ENCODE measurements at regions not wholly inside any gene's neighbourhood (a gene's known extent, or its start where the extent isn't known, plus 50 kb on each side); places are given as distances from the start of the nearest gene placed in this dataset.

DNA sequence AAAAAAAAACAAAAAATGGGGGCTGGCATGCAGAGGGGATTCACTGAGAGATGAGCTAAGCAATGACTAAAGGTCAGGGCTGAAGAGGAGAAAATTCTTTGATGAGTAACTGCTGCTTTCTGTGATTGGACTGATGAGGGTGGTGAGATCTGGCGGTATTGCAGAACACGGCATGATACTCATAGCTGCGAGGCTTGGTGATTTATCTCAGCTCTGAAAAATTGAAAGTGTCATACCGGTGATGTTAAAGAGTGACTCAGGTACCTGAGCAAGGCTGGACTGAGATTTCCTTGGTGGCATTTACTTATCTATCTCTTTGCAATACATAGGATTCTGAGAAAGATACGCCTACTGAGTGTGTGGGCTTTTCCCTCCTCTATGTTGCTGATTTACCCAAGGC is 204.1 kb upstream of the DDX53 start:
- H3K4me3 ChIP-seq (replicated peaks in 1 of 3; ENCODE audit: insufficient read depth in 1 of 3, low read depth in 1 of 3, low read length in 3 of 3): no peak overlapping the region
- BruUV-seq (replicated peaks): no TSS peak
- dilution Hi-C loops (cut with MboI; ENCODE audit: extremely low pct_ligation_motif_present, low sequenced_read_pairs): no loop called here
- H3K9me3 ChIP-seq (replicated peaks; ENCODE audit: control insufficient read depth, insufficient read depth, low read length): no peaks in the 10 kb centered on the region
- FAIRE-seq: no peak
- H3K79me2 ChIP-seq (ENCODE audit: control insufficient read depth, insufficient read depth, low read length): no peaks in the 10 kb centered on the region
- H4K20me1 ChIP-seq (replicated peaks; ENCODE audit: control insufficient read depth, extremely low read depth, insufficient read depth, low read length): no peaks in the 10 kb centered on the region
- no peaks in the 10 kb centered on the region for H3K27me3 ChIP-seq (ENCODE audit: control insufficient read depth in 2 of 2, insufficient read depth in 2 of 2, low read length in 2 of 2)
- no peaks in the 10 kb centered on the region for H3K36me3 ChIP-seq (ENCODE audit: control insufficient read depth in 2 of 2, extremely low read depth in 1 of 2, insufficient read depth in 2 of 2, low read length in 2 of 2)
- TF ChIP-seq, protein P1, sequence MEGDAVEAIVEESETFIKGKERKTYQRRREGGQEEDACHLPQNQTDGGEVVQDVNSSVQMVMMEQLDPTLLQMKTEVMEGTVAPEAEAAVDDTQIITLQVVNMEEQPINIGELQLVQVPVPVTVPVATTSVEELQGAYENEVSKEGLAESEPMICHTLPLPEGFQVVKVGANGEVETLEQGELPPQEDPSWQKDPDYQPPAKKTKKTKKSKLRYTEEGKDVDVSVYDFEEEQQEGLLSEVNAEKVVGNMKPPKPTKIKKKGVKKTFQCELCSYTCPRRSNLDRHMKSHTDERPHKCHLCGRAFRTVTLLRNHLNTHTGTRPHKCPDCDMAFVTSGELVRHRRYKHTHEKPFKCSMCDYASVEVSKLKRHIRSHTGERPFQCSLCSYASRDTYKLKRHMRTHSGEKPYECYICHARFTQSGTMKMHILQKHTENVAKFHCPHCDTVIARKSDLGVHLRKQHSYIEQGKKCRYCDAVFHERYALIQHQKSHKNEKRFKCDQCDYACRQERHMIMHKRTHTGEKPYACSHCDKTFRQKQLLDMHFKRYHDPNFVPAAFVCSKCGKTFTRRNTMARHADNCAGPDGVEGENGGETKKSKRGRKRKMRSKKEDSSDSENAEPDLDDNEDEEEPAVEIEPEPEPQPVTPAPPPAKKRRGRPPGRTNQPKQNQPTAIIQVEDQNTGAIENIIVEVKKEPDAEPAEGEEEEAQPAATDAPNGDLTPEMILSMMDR (IDR thresholded peaks at IDR 0.05; ENCODE audit: extremely low read depth in 1 of 2, insufficient read depth in 1 of 2, low read depth in 1 of 2, low read length in 2 of 2): no peak
- TF ChIP-seq POLR2A (IDR thresholded peaks at IDR 0.05; ENCODE audit: low read depth, low read length) (no peak), POLR2AphosphoS5 (IDR thresholded peaks at IDR 0.05; ENCODE audit: insufficient read depth, low read depth, low read length) (no peak), MYC (IDR thresholded peaks at IDR 0.05; ENCODE audit: low read depth, low read length) (no peak), JUN (IDR thresholded peaks at IDR 0.05; ENCODE audit: borderline replicate concordance, insufficient read depth, insufficient read length, low read depth) (no peak), GATA2 (IDR thresholded peaks at IDR 0.05; ENCODE audit: insufficient read depth, insufficient read length, low read depth, low read length) (no peak), EZH2 (IDR thresholded peaks at IDR 0.05; ENCODE audit: borderline replicate concordance, low read depth, low read length, severe bottlenecking) (no peak), FOS (IDR thresholded peaks at IDR 0.05; ENCODE audit: borderline replicate concordance, insufficient read depth, low read length) (no peak)
- TF ChIP-seq, protein P2, sequence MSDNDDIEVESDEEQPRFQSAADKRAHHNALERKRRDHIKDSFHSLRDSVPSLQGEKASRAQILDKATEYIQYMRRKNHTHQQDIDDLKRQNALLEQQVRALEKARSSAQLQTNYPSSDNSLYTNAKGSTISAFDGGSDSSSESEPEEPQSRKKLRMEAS (IDR thresholded peaks at IDR 0.05; ENCODE audit: insufficient read depth, insufficient read length): no peak
- H3K9me1 ChIP-seq (replicated peaks; ENCODE audit: control insufficient read depth, extremely low read depth, insufficient read depth, low read length): no peaks in the 10 kb centered on the region
- H3K4me2 ChIP-seq (ENCODE audit: insufficient read depth, low read length): no peak overlapping the region
- H3K4me1 ChIP-seq (ENCODE audit: control insufficient read depth, extremely low read depth, insufficient read depth, low read length): peaks cover 2% of the 10 kb centered on the region
- intact Hi-C loops (cut with micrococcal nuclease): no loop called here
- no peak for DNase-seq (ENCODE audit: low read depth, low spot score)
- no peak overlapping the region for H2AFZ ChIP-seq (ENCODE audit: low read depth, low read length)
- ChIA-PET CTCF (no interaction called here), POLR2A (no interaction called here)
- H3K9ac ChIP-seq (replicated peaks; ENCODE audit: extremely low read depth, insufficient read depth, low read length): no peak overlapping the region
- H3K27ac ChIP-seq (ENCODE audit: insufficient read depth, low read depth, low read length): no peak overlapping the region
